ENCODE measurements at regions not wholly inside any gene's neighbourhood (a gene's known extent, or its start where the extent isn't known, plus 50 kb on each side); places are given as distances from the start of the nearest gene placed in this dataset.

- no peak for TF ChIP-seq POLR2A (IDR thresholded peaks at IDR 0.05)
- TF ChIP-seq POLR2AphosphoS5 (IDR thresholded peaks at IDR 0.05): no peak
- TF ChIP-seq, protein P1, sequence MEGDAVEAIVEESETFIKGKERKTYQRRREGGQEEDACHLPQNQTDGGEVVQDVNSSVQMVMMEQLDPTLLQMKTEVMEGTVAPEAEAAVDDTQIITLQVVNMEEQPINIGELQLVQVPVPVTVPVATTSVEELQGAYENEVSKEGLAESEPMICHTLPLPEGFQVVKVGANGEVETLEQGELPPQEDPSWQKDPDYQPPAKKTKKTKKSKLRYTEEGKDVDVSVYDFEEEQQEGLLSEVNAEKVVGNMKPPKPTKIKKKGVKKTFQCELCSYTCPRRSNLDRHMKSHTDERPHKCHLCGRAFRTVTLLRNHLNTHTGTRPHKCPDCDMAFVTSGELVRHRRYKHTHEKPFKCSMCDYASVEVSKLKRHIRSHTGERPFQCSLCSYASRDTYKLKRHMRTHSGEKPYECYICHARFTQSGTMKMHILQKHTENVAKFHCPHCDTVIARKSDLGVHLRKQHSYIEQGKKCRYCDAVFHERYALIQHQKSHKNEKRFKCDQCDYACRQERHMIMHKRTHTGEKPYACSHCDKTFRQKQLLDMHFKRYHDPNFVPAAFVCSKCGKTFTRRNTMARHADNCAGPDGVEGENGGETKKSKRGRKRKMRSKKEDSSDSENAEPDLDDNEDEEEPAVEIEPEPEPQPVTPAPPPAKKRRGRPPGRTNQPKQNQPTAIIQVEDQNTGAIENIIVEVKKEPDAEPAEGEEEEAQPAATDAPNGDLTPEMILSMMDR (IDR thresholded peaks at IDR 0.05 in 8 of 11, conservative IDR thresholded peaks at IDR 0.05 in 3 of 11): no peak
These were observed 70.7 kb upstream of the ANTXRL start for GRCh38 chr10:46216003-46216634.

Data from spleen (tissue), 7 donors.